D721Med (cell line): ENCODE measurements at regions not wholly inside any gene's neighbourhood (a gene's known extent, or its start where the extent isn't known, plus 50 kb on each side); places are given as distances from the start of the nearest gene placed in this dataset.
"Not testable (repeated sequence)": the region's sequence is repeated elsewhere in the genome, so short reads cannot be mapped to it uniquely, and the experiment has no call there.

ENCODE experiments used
- DNase-seq: peaks from one replicate; pipeline ENCODE4 v3.0.0; 2011; ENCODE audit warnings: low spot score; ENCODE audit not compliant: insufficient read length
- FAIRE-seq: peaks from 2 replicates; lab custom pipeline; 2011; peaks lifted over from hg19 to GRCh38; lab: Jason Lieb, UNC
- TF ChIP-seq, protein P1 (sequence below): IDR thresholded peaks from 2 replicates; pipeline ENCODE4 v1.5.1; 2012; ENCODE audit warnings: mild to moderate bottlenecking, control low read depth; ENCODE audit not compliant: insufficient read depth; ENCODE audit errors: missing control alignments

DNA sequence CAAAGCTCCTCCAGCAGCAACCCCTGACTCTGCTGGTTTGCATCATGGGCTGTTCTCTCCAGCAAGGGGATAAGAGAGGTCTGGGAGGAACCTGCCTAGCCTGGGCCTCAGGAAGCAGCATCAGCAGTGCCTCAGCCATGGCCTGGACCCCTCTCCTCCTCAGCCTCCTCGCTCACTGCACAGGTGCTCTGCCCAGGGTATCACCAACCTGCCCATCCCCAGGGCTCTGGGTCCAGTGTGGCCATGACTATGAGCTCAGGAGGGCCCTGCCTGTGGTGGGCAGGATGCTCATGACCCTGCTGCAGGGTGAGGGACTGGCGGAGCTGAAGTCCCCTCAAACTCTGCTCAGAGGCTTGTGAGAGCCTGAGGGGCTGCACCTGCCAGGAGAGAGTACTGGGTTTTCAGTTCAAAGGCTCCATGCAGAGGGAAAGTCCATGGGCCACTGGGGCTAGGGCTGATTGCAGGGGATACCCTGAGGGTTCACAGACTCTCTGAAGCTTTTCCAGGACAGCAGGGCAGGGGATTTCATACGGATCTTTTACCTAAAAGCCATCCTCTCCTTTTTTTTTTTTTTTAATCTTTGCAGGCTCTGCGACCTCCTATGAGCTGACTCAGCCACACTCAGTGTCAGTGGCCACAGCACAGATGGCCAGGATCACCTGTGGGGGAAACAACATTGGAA is 115.8 kb upstream of the IGLL5 start:
- TF ChIP-seq, protein P1, sequence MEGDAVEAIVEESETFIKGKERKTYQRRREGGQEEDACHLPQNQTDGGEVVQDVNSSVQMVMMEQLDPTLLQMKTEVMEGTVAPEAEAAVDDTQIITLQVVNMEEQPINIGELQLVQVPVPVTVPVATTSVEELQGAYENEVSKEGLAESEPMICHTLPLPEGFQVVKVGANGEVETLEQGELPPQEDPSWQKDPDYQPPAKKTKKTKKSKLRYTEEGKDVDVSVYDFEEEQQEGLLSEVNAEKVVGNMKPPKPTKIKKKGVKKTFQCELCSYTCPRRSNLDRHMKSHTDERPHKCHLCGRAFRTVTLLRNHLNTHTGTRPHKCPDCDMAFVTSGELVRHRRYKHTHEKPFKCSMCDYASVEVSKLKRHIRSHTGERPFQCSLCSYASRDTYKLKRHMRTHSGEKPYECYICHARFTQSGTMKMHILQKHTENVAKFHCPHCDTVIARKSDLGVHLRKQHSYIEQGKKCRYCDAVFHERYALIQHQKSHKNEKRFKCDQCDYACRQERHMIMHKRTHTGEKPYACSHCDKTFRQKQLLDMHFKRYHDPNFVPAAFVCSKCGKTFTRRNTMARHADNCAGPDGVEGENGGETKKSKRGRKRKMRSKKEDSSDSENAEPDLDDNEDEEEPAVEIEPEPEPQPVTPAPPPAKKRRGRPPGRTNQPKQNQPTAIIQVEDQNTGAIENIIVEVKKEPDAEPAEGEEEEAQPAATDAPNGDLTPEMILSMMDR = no peak
- no peak for FAIRE-seq
- DNase-seq = no peak

DNA sequence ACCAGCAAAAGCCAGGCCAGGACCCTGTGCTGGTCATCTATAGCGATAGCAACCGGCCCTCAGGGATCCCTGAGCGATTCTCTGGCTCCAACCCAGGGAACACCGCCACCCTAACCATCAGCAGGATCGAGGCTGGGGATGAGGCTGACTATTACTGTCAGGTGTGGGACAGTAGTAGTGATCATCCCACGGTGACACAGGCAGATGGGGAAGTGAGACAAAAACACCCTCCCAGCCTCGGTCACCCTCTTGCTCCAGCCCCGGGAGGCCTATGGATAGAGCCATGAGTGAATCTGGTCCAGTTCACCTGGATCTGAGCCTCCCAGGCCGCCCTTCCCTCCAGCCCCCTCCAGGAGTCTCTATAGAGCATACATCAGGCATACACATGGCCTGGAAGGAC is 115.2 kb upstream of the IGLL5 start:
- DNase-seq = no peak
- TF ChIP-seq, protein P1 = no peak
- no peak for FAIRE-seq

DNA sequence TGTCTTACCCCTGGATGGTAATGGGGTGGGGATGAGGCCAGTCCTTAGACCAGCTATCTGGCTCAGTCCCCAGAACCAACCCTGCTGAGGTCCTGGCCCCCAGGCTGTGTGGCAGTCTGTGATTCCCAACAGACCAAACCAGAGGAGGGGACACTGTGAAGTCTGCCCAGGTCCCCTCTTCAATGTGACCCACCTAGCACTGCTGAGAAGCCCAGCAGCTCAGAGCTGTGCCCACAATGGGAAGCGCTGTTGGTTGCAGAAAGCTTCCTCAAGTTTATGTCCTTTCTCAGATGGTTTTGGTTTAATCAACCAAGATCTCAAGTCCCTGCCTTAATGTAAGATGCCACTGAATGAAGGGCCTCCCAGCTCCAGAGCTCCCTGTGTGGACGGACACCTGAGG is 114.7 kb upstream of the IGLL5 start:
- FAIRE-seq = no peak
- TF ChIP-seq, protein P1 = no peak
- no peak for DNase-seq

DNA sequence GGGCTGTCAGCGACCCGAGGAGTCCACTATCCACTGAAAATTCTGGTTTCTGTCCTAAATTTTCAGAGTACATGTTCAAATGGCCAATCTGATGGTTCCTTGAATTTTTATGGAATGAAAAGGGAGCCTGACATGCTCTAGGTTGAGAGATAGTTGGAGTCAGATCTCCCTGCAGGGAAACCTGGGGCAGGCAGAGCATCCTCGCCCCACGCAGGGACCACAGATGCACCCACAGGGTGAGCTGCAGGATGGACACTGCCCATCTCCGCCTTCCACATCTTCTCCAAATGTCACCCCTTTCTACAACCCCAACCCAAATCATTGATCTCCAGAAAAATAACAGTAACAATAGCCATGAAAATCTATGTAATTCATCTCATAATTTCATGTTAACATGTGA is 114.2 kb upstream of the IGLL5 start:
- FAIRE-seq = no peak
- TF ChIP-seq, protein P1 = no peak
- no peak for DNase-seq

DNA sequence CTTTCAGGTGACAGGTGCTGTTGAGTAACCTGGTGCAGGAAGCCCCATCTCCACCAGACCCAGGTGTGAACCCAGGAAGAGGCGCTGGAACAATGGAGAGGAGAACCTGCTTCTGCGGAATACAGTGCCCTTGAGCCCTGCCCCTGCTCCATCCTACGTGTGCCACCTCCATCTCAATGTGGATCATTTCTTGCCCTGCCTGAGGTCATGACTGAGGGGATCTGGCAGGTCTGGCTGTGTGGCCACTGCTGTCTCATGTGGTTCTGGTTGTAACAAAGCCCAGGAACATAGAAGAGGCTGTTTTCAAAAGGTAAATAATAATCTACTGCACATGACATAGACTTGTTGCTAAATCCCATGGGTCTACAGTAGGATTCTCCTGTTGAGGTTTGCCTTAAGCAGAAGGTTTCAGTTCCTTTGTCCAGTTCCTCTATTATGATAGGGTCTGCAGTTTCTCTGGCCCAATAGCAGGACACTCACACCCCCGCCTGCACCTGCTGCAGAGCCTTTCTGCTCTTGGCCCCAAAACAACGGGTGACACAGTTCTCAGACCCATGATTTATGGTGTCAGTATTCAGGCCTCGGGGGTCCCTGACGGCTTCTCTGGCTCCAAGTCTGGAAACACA is 113.5 kb upstream of the IGLL5 start:
- DNase-seq = no peak
- TF ChIP-seq, protein P1 = no peak
- no peak for FAIRE-seq

DNA sequence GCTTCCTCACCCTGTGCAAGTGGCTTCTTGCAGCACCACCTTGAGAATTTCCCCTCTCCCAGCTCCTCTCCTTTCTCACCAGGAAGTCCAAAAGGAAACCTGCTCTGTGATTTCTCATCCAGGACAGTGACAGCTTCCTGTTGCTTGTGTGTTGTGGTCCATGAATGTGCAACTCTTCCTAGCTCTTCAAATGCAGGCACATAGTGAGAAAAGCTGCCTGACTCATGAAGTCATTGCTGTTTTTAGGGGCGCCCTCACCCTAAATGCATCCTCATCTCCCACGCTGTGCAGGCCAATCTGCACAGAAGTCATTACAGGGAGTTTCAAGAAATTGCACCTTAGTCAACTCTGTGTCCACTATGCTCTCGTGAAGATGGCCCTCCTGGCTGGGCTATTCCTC is 112.9 kb upstream of the IGLL5 start:
- DNase-seq, FAIRE-seq: not testable (repeated sequence)

DNA sequence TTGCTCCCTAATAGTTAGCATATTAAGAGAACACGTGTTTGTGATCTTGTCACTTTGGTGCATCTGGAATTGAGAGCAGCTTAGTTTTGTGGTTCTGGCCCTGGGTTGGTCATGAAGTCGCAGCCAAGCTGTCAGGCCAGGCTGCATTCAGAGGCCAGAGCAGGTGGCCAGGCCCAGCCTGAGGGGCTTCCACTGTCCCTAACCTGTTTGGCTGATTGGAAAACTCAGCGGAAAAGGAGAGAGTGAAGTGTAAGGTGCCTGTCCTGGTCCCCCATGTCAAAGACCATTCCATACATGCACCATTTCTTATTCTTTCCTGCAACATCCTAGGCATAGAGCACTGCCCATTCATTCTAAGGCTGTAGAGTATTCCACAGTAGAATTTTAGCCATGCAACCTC is 111.5 kb upstream of the IGLL5 start:
- no peak for DNase-seq
- FAIRE-seq = no peak
- TF ChIP-seq, protein P1 = no peak
